GM21360 (cell line): ENCODE measurements at regions not wholly inside any gene's neighbourhood (a gene's known extent, or its start where the extent isn't known, plus 50 kb on each side); places are given as distances from the start of the nearest gene placed in this dataset.

ENCODE experiments used
- ATAC-seq: cut with Tn5 transposase; IDR thresholded peaks from one replicate; pipeline ENCODE4 v1.9.1; 2021; ENCODE audit warnings: mild to moderate bottlenecking, moderate library complexity; ENCODE audit not compliant: unreplicated experiment

- no peak for ATAC-seq
Observed at GRCh38 chr3:124395584-124396338, 334.5 kb upstream of the UMPS start.

GRCh38 chr3:124396339-124396950 lies 333.8 kb upstream of the UMPS start:
- ATAC-seq = no peak

- ATAC-seq = no peak
Observed at GRCh38 chr3:124397088-124397487, 333.2 kb upstream of the UMPS start.

GRCh38 chr3:124398594-124398993 lies 331.7 kb upstream of the UMPS start:
- ATAC-seq = no peak

- ATAC-seq = no peak
Observed at GRCh38 chr3:124401843-124402242, 328.4 kb upstream of the UMPS start.

- no peak for ATAC-seq
Observed at GRCh38 chr3:124402791-124403190, 327.5 kb upstream of the UMPS start.

- ATAC-seq = no peak
Observed at GRCh38 chr3:124404621-124405020, 325.6 kb upstream of the UMPS start.

GRCh38 chr3:124407260-124407659 lies 323.0 kb upstream of the UMPS start:
- ATAC-seq = no peak

- ATAC-seq = no peak
Observed at GRCh38 chr3:124409650-124410275, 320.5 kb upstream of the UMPS start.

- no peak for ATAC-seq
Observed at GRCh38 chr3:124410471-124410870, 319.8 kb upstream of the UMPS start.

- ATAC-seq = no peak
Observed at GRCh38 chr3:124411728-124412127, 318.5 kb upstream of the UMPS start.

GRCh38 chr3:124412644-124413043 lies 317.6 kb upstream of the UMPS start:
- no peak for ATAC-seq

GRCh38 chr3:124413393-124413792 lies 316.9 kb upstream of the UMPS start:
- no peak for ATAC-seq

- no peak for ATAC-seq
Observed at GRCh38 chr3:124413989-124414598, 316.2 kb upstream of the UMPS start.

GRCh38 chr3:124415446-124415960 lies 314.7 kb upstream of the UMPS start:
- ATAC-seq = no peak

GRCh38 chr3:124419303-124419702 lies 310.9 kb upstream of the UMPS start:
- no peak for ATAC-seq

GRCh38 chr3:124420392-124420791 lies 309.9 kb upstream of the UMPS start:
- ATAC-seq = no peak

GRCh38 chr3:124422805-124423204 lies 307.4 kb upstream of the UMPS start:
- ATAC-seq = no peak

- ATAC-seq = no peak
Observed at GRCh38 chr3:124424396-124424795, 305.9 kb upstream of the UMPS start.

GRCh38 chr3:124425972-124426371 lies 304.3 kb upstream of the UMPS start:
- no peak for ATAC-seq

GRCh38 chr3:124428372-124429128 lies 301.7 kb upstream of the UMPS start:
- no peak for ATAC-seq
